OCI-LY3 (cell line): ENCODE measurements at regions not wholly inside any gene's neighbourhood (a gene's known extent, or its start where the extent isn't known, plus 50 kb on each side); places are given as distances from the start of the nearest gene placed in this dataset.

ENCODE experiments used
- H2AFZ ChIP-seq: fragments of 200-600, 300-600 bp; shearing (Covaris generic); 2 replicates; pipeline ENCODE4 v1.6.0; 2014; ENCODE audit warnings: antibody characterized with exemption, low read depth, low read length
- H3K27ac ChIP-seq: fragments of 200-600, 300-600 bp; sonication (generic); 2 replicates; pipeline ENCODE4 v1.5.1; 2014; ENCODE audit warnings: mild to moderate bottlenecking, low read length, moderate library complexity, mixed read lengths
- H3K27me3 ChIP-seq: fragments of 200-600, 300-600 bp; sonication (generic); 2 replicates; pipeline ENCODE4 v1.6.1; 2014; ENCODE audit warnings: low read depth, low read length, mixed read lengths
- H3K36me3 ChIP-seq: fragments of 200-600, 300-600 bp; sonication (generic); replicated peaks from 2 replicates; pipeline ENCODE3; 2014; ENCODE audit warnings: low read depth, low read length, mixed read lengths
- H3K4me1 ChIP-seq: fragments of 300-600, 200-600 bp; sonication (generic); 2 replicates; pipeline ENCODE4 v1.6.1; 2014; ENCODE audit warnings: low read length, mixed read lengths
- H3K4me2 ChIP-seq: fragments of 200-600, 300-600 bp; sonication (generic); 2 replicates; pipeline ENCODE4 v1.6.1; 2014; ENCODE audit warnings: low read length, mixed read lengths
- H3K4me3 ChIP-seq: fragments of 300-600, 200-600 bp; sonication (generic); 2 replicates; pipeline ENCODE4 v1.5.1; 2014; ENCODE audit warnings: antibody characterized with exemption, mild to moderate bottlenecking, low read length, moderate library complexity
- H3K79me2 ChIP-seq: fragments of 300-600, 200-600 bp; shearing (Covaris generic); 2 replicates; pipeline ENCODE4 v1.6.1; 2014; ENCODE audit warnings: mild to moderate bottlenecking, low read length, mixed read lengths
- H3K9ac ChIP-seq: fragments of 300-600, 200-600 bp; shearing (Covaris generic); 2 replicates; pipeline ENCODE4 v1.6.0; 2014; ENCODE audit warnings: mild to moderate bottlenecking, low read length, moderate library complexity
- H3K9me3 ChIP-seq: fragments of 200-600, 300-600 bp; shearing (Covaris generic); 2 replicates; pipeline ENCODE4 v1.6.1; 2014; ENCODE audit warnings: low read length, mixed read lengths; ENCODE audit not compliant: insufficient read depth
- H4K20me1 ChIP-seq: fragments of 200-600, 300-600 bp; sonication (generic); 2 replicates; pipeline ENCODE4 v1.6.1; 2016; ENCODE audit warnings: low read length, mixed read lengths; ENCODE audit not compliant: insufficient read depth
- CTCF ChIP-seq: fragments of 200-600, 300-600 bp; sonication (generic); IDR thresholded peaks from 2 replicates; pipeline ENCODE4 v1.5.1; 2014; ENCODE audit warnings: antibody characterized with exemption, low read length, low read depth
- EZH2phosphoT487 ChIP-seq: fragments of 200-600 bp; shearing (Covaris generic); IDR thresholded peaks from 2 replicates; pipeline ENCODE4 v1.6.1; 2018; ENCODE audit warnings: antibody characterized with exemption, mixed run types, low read depth

- no peak overlapping the region for H3K4me2 ChIP-seq
- no peak overlapping the region for H2AFZ ChIP-seq
- no peak for TF ChIP-seq EZH2phosphoT487
- peak; percentile 39 for TF ChIP-seq CTCF
- H3K9ac ChIP-seq: no peak overlapping the region
- H3K27me3 ChIP-seq: no peaks in the 10 kb centered on the region
- H3K9me3 ChIP-seq: no peaks in the 10 kb centered on the region
- H3K79me2 ChIP-seq: no peaks in the 10 kb centered on the region
- peaks cover 27% of the 10 kb centered on the region for H3K4me1 ChIP-seq
- no peak overlapping the region for H3K27ac ChIP-seq
- no peaks in the 10 kb centered on the region for H3K36me3 ChIP-seq
- H4K20me1 ChIP-seq: no peaks in the 10 kb centered on the region
- no peak overlapping the region for H3K4me3 ChIP-seq
Observed at GRCh38 chr2:6355886-6356761, 509.6 kb downstream of the CMPK2 start.

- no peak overlapping the region for H3K4me3 ChIP-seq
- TF ChIP-seq EZH2phosphoT487 (no peak), CTCF (no peak)
- H2AFZ ChIP-seq: no peak overlapping the region
- H3K9ac ChIP-seq: no peak overlapping the region
- H3K9me3 ChIP-seq: no peaks in the 10 kb centered on the region
- no peak overlapping the region for H3K27ac ChIP-seq
- H4K20me1 ChIP-seq: no peaks in the 10 kb centered on the region
- no peaks in the 10 kb centered on the region for H3K36me3 ChIP-seq
- H3K27me3 ChIP-seq: no peaks in the 10 kb centered on the region
- no peaks in the 10 kb centered on the region for H3K79me2 ChIP-seq
- H3K4me1 ChIP-seq: peaks cover 9% of the 10 kb centered on the region
- no peak overlapping the region for H3K4me2 ChIP-seq
Observed at GRCh38 chr2:6358546-6358945, 507.2 kb downstream of the CMPK2 start.

GRCh38 chr2:6358985-6359384 is 506.7 kb downstream of the CMPK2 start:
- Histone ChIP-seq H3K27me3 (no peaks in the 10 kb centered on the region), H3K27ac (no peak overlapping the region), H3K4me2 (no peak overlapping the region), H3K9me3 (no peaks in the 10 kb centered on the region), H4K20me1 (no peaks in the 10 kb centered on the region), H3K4me3 (no peak overlapping the region), H3K36me3 (no peaks in the 10 kb centered on the region), H3K4me1 (peaks cover 4% of the 10 kb centered on the region), H2AFZ (no peak overlapping the region), H3K79me2 (no peaks in the 10 kb centered on the region), H3K9ac (no peak overlapping the region)
- TF ChIP-seq EZH2phosphoT487 (no peak), CTCF (no peak)

GRCh38 chr2:6359964-6360363 is 505.7 kb downstream of the CMPK2 start:
- H3K79me2 ChIP-seq: no peaks in the 10 kb centered on the region
- H3K4me3 ChIP-seq: no peak overlapping the region
- H3K4me2 ChIP-seq: no peak overlapping the region
- no peak overlapping the region for H3K9ac ChIP-seq
- H3K9me3 ChIP-seq: no peaks in the 10 kb centered on the region
- no peak overlapping the region for H2AFZ ChIP-seq
- H3K27me3 ChIP-seq: no peaks in the 10 kb centered on the region
- 0 out of 2 replicates have a peak, but pooled peaks cover 2% of the 10 kb centered on the region for H3K4me1 ChIP-seq
- TF ChIP-seq EZH2phosphoT487 (no peak), CTCF (no peak)
- H4K20me1 ChIP-seq: no peaks in the 10 kb centered on the region
- H3K36me3 ChIP-seq: no peaks in the 10 kb centered on the region
- no peak overlapping the region for H3K27ac ChIP-seq
